ENCODE measurements at regions not wholly inside any gene's neighbourhood (a gene's known extent, or its start where the extent isn't known, plus 50 kb on each side); places are given as distances from the start of the nearest gene placed in this dataset.

DNA sequence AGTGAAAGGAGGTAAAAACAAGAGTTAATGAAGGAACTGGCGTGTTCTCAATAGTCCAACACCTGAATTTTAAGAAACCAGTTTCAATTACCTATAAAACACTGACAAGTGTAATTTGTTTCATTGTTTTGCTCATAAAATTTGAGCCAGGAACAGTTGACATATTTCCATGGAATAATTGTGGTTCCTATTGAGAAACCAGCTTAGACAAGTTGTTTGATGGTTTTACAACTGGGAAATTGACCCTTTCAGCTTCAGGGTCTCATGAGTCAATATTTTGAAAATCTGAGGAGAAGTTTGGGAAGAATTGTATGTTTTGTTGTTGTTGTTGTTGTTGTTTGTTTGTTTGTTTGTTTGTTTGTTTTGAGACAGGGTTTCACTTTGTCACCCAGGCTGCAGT is 69.1 kb upstream of the GADD45A start:
- H4K91ac ChIP-seq (ENCODE audit: insufficient read length, low read depth, low read length): no peak overlapping the region
- no peaks in the 10 kb centered on the region for H3K9me3 Mint-ChIP-seq
- no CpG with 5 or more reads among the region's 1 CpG for WGBS (ENCODE audit: extremely low coverage, insufficient read length, low lambda C conversion rate)
- H3K18ac ChIP-seq (ENCODE audit: insufficient read length, low read depth, low read length): no peak overlapping the region
- H3K4me2 ChIP-seq (ENCODE audit: insufficient read depth, insufficient read length, low read length): no peak overlapping the region
- H3K9ac ChIP-seq (ENCODE audit: extremely low read depth, insufficient read length, low read length): no peak overlapping the region
- H3K27ac Mint-ChIP-seq: no peak overlapping the region
- H3K79me2 ChIP-seq (ENCODE audit: insufficient read depth, low read length): no peaks in the 10 kb centered on the region
- H2BK120ac ChIP-seq (ENCODE audit: low read depth, low read length, poor library complexity, severe bottlenecking): no peak overlapping the region
- H2BK5ac ChIP-seq (ENCODE audit: insufficient read length, low read length): no peak overlapping the region
- H2AFZ ChIP-seq (ENCODE audit: low read length): no peak overlapping the region
- no peaks in the 10 kb centered on the region for H3K4me1 ChIP-seq (ENCODE audit: insufficient read depth, low read length)
- H3K23ac ChIP-seq (ENCODE audit: insufficient read length, low read depth, low read length): no peak overlapping the region
- H3K4me3 Mint-ChIP-seq: no peak overlapping the region
- H4K20me1 ChIP-seq (ENCODE audit: control insufficient read depth, insufficient read depth, insufficient read length): no peaks in the 10 kb centered on the region
- 0 out of 7 replicates have a peak, but pooled peaks cover 0 to 4% (median 0%) of the 10 kb centered on the region in 3 experiments for H3K36me3 Mint-ChIP-seq (ENCODE audit: insufficient read depth in 1 of 3, low read depth in 3 of 3)
- no peak overlapping the region for H2BK15ac ChIP-seq (ENCODE audit: low read depth, low read length)
- H2BK12ac ChIP-seq (ENCODE audit: insufficient read length, low read depth, low read length): no peak overlapping the region
- no peak overlapping the region for H3K14ac ChIP-seq (ENCODE audit: insufficient read depth, low read length)
- H3K27me3 ChIP-seq (ENCODE audit: insufficient read depth, low read length): no peaks in the 10 kb centered on the region
- no peak overlapping the region for H2BK20ac ChIP-seq (ENCODE audit: low read depth, low read length, poor library complexity, severe bottlenecking)
- no peaks in the 10 kb centered on the region for H3K9me3 ChIP-seq (ENCODE audit: control insufficient read depth, low read depth, low read length)
- no peak overlapping the region for H4K8ac ChIP-seq (replicated peaks; ENCODE audit: insufficient read length, low read depth, low read length)
- no peak overlapping the region for H2AK5ac ChIP-seq (ENCODE audit: insufficient read length, low read length)
- no peak overlapping the region for H4K5ac ChIP-seq (ENCODE audit: insufficient read length, low read depth, low read length)
- H3K79me1 ChIP-seq (ENCODE audit: insufficient read depth, low read depth, low read length, poor library complexity, severe bottlenecking): no peaks in the 10 kb centered on the region
- TF ChIP-seq, protein P1, sequence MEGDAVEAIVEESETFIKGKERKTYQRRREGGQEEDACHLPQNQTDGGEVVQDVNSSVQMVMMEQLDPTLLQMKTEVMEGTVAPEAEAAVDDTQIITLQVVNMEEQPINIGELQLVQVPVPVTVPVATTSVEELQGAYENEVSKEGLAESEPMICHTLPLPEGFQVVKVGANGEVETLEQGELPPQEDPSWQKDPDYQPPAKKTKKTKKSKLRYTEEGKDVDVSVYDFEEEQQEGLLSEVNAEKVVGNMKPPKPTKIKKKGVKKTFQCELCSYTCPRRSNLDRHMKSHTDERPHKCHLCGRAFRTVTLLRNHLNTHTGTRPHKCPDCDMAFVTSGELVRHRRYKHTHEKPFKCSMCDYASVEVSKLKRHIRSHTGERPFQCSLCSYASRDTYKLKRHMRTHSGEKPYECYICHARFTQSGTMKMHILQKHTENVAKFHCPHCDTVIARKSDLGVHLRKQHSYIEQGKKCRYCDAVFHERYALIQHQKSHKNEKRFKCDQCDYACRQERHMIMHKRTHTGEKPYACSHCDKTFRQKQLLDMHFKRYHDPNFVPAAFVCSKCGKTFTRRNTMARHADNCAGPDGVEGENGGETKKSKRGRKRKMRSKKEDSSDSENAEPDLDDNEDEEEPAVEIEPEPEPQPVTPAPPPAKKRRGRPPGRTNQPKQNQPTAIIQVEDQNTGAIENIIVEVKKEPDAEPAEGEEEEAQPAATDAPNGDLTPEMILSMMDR (conservative IDR thresholded peaks at IDR 0.05): no peak
- H3T11ph ChIP-seq (ENCODE audit: low read length): no peak overlapping the region
- H3K27me3 Mint-ChIP-seq (ENCODE audit: low read depth): peaks cover 6% of the 10 kb centered on the region
- H3K4me1 Mint-ChIP-seq: peaks cover 3 to 6% of the 10 kb centered on the region in 2 experiments; a peak in 3 of 4 replicates
- no peak overlapping the region for H3K4ac ChIP-seq (ENCODE audit: low read depth, low read length)
- no peak overlapping the region for H3K56ac ChIP-seq (ENCODE audit: insufficient read length, low read depth, low read length)
- no peak overlapping the region for H3K27ac ChIP-seq (ENCODE audit: insufficient read length, low read depth, low read length)
- H3K23me2 ChIP-seq (ENCODE audit: insufficient read length, low read depth, low read length, poor library complexity, severe bottlenecking): no peaks in the 10 kb centered on the region
- no peak for DNase-seq

All from H9 (cell line).